HCT116 (cell line): ENCODE measurements at regions not wholly inside any gene's neighbourhood (a gene's known extent, or its start where the extent isn't known, plus 50 kb on each side); places are given as distances from the start of the nearest gene placed in this dataset.

Experiments
- EZH2 ChIP-seq: fragments of 200-600 bp; sonication (generic); IDR thresholded peaks from 2 replicates; pipeline ENCODE4 v1.6.1; 2017; ENCODE audit warnings: antibody characterized with exemption, mixed run types
- EZH2phosphoT487 ChIP-seq: fragments of 200-600 bp; IDR thresholded peaks from 2 replicates; pipeline ENCODE4 v1.6.1; 2018; ENCODE audit warnings: antibody characterized with exemption, borderline replicate concordance
- FOSL1 ChIP-seq: IDR thresholded peaks from 2 replicates; pipeline ENCODE4 v1.6.1; 2012; ENCODE audit warnings: low read depth
- POLR2A ChIP-seq: IDR thresholded peaks from 2 replicates; pipeline ENCODE4 v1.7.0; 2011; ENCODE audit warnings: borderline replicate concordance; ENCODE audit not compliant: insufficient read depth, insufficient read length; ENCODE audit errors: extremely low read depth
- POLR2AphosphoS5 ChIP-seq: IDR thresholded peaks from 2 replicates; pipeline ENCODE4 v1.6.1; 2011; ENCODE audit warnings: mild to moderate bottlenecking, low read depth, low read length, moderate library complexity
- TCF7L2 ChIP-seq: IDR thresholded peaks from 2 replicates; pipeline ENCODE4 v1.7.0; 2011; ENCODE audit warnings: borderline replicate concordance, inconsistent platforms; ENCODE audit not compliant: insufficient read depth, insufficient read length; ENCODE audit errors: extremely low read depth
- TF ChIP-seq, protein P1 (sequence below), 3 experiments: fragments of 200-600 bp in 1 of 3; sonication (generic) in 1 of 3; IDR thresholded peaks in 2 of 3; conservative IDR thresholded peaks in 1 of 3; 2 replicates each; pipeline ENCODE4 v1.5.1; 2012 to 2017; ENCODE audit warnings: low read depth in 2 of 3, low read length in 2 of 3, antibody characterized with exemption in 1 of 3, borderline replicate concordance in 1 of 3, control low read depth in 1 of 3, mild to moderate bottlenecking in 1 of 3, mixed read lengths in 1 of 3, mixed run types in 1 of 3, moderate library complexity in 1 of 3; ENCODE audit not compliant: insufficient read depth in 1 of 3
- TF ChIP-seq, protein P2 (sequence below): IDR thresholded peaks from 2 replicates; pipeline ENCODE4 v1.6.1; 2011; ENCODE audit warnings: mild to moderate bottlenecking, low read length, moderate library complexity; ENCODE audit not compliant: insufficient replicate concordance; ENCODE audit errors: extremely low read depth

DNA sequence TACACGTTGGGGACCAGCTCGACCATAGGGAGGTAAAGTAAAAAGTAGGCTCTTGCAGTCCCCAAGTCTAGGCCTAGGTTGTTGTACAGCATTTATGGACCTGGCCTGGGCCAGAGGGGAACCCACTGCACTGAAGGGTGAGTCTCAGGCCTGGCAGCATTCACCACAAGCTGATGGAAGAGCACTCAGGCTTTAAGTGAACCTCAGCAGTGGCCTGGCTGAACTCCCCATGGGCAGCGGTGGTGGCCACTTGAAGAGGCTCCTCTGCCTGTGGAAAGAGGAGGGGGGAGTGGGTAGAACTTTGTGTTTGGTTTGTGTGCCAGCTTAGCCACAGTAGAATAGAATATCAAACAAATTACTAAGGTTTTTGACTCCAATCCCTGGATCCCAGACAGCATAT lies 176.2 kb upstream of the PRMT6 start:
- TF ChIP-seq, protein P1, sequence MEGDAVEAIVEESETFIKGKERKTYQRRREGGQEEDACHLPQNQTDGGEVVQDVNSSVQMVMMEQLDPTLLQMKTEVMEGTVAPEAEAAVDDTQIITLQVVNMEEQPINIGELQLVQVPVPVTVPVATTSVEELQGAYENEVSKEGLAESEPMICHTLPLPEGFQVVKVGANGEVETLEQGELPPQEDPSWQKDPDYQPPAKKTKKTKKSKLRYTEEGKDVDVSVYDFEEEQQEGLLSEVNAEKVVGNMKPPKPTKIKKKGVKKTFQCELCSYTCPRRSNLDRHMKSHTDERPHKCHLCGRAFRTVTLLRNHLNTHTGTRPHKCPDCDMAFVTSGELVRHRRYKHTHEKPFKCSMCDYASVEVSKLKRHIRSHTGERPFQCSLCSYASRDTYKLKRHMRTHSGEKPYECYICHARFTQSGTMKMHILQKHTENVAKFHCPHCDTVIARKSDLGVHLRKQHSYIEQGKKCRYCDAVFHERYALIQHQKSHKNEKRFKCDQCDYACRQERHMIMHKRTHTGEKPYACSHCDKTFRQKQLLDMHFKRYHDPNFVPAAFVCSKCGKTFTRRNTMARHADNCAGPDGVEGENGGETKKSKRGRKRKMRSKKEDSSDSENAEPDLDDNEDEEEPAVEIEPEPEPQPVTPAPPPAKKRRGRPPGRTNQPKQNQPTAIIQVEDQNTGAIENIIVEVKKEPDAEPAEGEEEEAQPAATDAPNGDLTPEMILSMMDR (IDR thresholded peaks at IDR 0.05 in 2 of 3, conservative IDR thresholded peaks at IDR 0.05 in 1 of 3; ENCODE audit: borderline replicate concordance in 1 of 3, insufficient read depth in 1 of 3, low read depth in 2 of 3, low read length in 2 of 3), result no peak
- TF ChIP-seq POLR2A (no peak), EZH2 (no peak), FOSL1 (no peak), EZH2phosphoT487 (no peak), POLR2AphosphoS5 (no peak), TCF7L2 (no peak)
- TF ChIP-seq, protein P2, sequence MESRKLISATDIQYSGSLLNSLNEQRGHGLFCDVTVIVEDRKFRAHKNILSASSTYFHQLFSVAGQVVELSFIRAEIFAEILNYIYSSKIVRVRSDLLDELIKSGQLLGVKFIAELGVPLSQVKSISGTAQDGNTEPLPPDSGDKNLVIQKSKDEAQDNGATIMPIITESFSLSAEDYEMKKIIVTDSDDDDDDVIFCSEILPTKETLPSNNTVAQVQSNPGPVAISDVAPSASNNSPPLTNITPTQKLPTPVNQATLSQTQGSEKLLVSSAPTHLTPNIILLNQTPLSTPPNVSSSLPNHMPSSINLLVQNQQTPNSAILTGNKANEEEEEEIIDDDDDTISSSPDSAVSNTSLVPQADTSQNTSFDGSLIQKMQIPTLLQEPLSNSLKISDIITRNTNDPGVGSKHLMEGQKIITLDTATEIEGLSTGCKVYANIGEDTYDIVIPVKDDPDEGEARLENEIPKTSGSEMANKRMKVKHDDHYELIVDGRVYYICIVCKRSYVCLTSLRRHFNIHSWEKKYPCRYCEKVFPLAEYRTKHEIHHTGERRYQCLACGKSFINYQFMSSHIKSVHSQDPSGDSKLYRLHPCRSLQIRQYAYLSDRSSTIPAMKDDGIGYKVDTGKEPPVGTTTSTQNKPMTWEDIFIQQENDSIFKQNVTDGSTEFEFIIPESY, result no peak
